BLaER1 (cell line): ENCODE measurements at regions not wholly inside any gene's neighbourhood (a gene's known extent, or its start where the extent isn't known, plus 50 kb on each side); places are given as distances from the start of the nearest gene placed in this dataset.
"Not testable (repeated sequence)": the region's sequence is repeated elsewhere in the genome, so short reads cannot be mapped to it uniquely, and the experiment has no call there.

Experiments
- H3K27ac ChIP-seq: shearing (Covaris generic); formaldehyde crosslinking; 2 replicates; pipeline ENCODE4 v1.8.1; 2022
- H3K27me3 ChIP-seq: shearing (Covaris generic); formaldehyde crosslinking; 2 replicates; pipeline ENCODE4 v1.8.1; 2022
- H3K36me3 ChIP-seq: shearing (Covaris generic); formaldehyde crosslinking; 2 replicates; pipeline ENCODE4 v1.8.1; 2022
- H3K4me1 ChIP-seq: shearing (Covaris generic); formaldehyde crosslinking; 2 replicates; pipeline ENCODE4 v1.8.1; 2022
- H3K4me2 ChIP-seq: shearing (Covaris generic); formaldehyde crosslinking; 2 replicates; pipeline ENCODE4 v1.8.1; 2022
- H3K4me3 ChIP-seq: shearing (Covaris generic); formaldehyde crosslinking; 2 replicates; pipeline ENCODE4 v1.8.1; 2022
- H3K9ac ChIP-seq: shearing (Covaris generic); formaldehyde crosslinking; 2 replicates; pipeline ENCODE4 v1.8.1; 2022
- H3K9me3 ChIP-seq: shearing (Covaris generic); formaldehyde crosslinking; 2 replicates; pipeline ENCODE4 v1.8.1; 2022
- H4K20me1 ChIP-seq: shearing (Covaris generic); formaldehyde crosslinking; 2 replicates; pipeline ENCODE4 v1.8.1; 2022
- Cebpa-rat ChIP-seq: shearing (Covaris generic); IDR thresholded peaks from 2 replicates; pipeline ENCODE4 v1.8.1; 2022

DNA sequence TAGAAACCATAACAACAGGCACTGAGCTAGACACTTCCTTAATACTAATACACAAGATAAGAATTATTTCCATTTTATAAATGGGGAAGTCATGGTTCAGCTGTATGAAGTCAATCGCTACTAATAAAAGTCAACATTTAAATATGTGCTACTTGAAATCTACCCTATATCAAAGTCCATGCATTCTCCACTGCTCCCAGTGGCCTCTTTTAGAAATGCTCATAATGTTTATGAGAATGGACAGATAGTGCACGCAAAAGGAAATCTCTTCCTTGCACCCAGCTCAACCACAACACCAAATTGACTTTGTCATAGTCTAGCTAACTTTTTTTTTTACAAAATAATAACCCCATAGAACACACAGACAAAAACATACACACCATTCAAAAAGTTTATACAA is 281.7 kb upstream of the CXADR start:
- Histone ChIP-seq H3K36me3 (no peaks in the 10 kb centered on the region), H3K27ac (no peak overlapping the region), H3K27me3 (no peaks in the 10 kb centered on the region), H4K20me1 (no peaks in the 10 kb centered on the region), H3K4me2 (no peak overlapping the region), H3K9me3 (peaks cover 18% of the 10 kb centered on the region), H3K9ac (no peak overlapping the region), H3K4me3 (no peak overlapping the region), H3K4me1 (no peaks in the 10 kb centered on the region)
- TF ChIP-seq Cebpa-rat = no peak

DNA sequence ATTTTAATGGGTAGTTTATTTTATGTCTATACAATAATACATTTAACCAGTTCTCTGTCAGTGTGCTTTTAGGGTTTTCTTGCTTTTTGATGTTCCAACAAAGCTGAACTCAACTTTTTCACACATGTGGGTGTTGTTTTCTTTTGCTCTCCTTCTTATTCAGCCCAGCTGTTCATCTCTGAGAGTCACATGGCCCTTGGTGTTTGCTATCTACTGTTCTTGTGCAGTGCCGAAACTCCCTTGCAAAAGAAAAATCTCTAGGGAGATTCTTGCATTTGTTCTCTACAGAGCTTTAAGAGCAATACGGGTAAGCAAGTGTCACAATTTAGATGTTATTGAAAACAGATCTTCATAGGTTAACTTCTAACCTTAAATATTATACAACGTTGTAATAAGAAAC is 281.1 kb upstream of the CXADR start:
- Histone ChIP-seq H3K4me2 (no peak overlapping the region), H4K20me1 (no peaks in the 10 kb centered on the region), H3K4me3 (no peak overlapping the region), H3K9ac (no peak overlapping the region), H3K4me1 (no peaks in the 10 kb centered on the region), H3K27me3 (no peaks in the 10 kb centered on the region), H3K27ac (no peak overlapping the region), H3K9me3 (peaks cover 18% of the 10 kb centered on the region), H3K36me3 (no peaks in the 10 kb centered on the region)
- no peak for TF ChIP-seq Cebpa-rat

DNA sequence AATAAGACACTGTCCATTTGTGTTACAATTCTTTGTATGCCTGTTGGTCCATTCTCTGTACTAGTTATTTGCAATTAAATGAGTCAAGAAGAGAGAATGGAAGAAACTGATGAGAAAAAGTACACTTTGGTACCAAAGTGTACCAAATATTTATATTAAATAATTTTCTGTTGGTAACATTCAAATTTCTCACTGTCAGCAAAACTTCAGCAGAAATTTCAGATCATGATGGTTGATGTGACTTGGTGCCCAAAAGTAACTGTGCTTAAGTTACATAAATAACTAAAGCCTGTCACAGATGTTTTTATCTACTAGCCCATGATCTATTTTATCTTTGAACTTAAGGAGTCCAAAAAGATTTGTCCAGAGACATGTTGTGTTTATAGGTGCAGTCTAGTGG is 274.4 kb upstream of the CXADR start:
- Histone ChIP-seq H3K27ac (no peak overlapping the region), H3K9me3 (no peaks in the 10 kb centered on the region), H3K4me3 (no peak overlapping the region), H4K20me1 (no peaks in the 10 kb centered on the region), H3K4me2 (no peak overlapping the region), H3K27me3 (no peaks in the 10 kb centered on the region), H3K36me3 (no peaks in the 10 kb centered on the region), H3K9ac (no peak overlapping the region), H3K4me1 (no peaks in the 10 kb centered on the region)
- TF ChIP-seq Cebpa-rat = no peak

DNA sequence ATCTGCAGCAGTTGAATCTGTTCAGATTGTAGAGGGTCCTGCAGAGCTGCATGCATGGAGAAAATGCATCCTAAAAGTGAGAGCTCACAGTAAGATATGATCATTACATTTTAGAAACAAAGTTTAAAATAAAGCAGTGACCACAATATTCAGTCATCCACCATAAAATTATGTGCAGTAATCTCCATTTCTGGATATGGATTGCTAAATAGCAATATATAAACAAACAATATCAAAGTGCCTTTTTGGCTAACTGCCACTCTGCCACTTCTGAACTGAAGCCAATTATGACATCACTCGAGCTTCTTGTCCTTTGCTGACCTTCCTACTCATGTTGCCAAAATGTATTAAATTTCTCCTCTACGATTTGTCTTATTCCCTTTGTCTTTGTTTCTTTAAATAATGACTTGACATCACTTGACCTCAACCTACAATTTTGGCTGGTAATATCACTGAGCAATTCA is 262.0 kb upstream of the CXADR start:
- no peak for TF ChIP-seq Cebpa-rat

DNA sequence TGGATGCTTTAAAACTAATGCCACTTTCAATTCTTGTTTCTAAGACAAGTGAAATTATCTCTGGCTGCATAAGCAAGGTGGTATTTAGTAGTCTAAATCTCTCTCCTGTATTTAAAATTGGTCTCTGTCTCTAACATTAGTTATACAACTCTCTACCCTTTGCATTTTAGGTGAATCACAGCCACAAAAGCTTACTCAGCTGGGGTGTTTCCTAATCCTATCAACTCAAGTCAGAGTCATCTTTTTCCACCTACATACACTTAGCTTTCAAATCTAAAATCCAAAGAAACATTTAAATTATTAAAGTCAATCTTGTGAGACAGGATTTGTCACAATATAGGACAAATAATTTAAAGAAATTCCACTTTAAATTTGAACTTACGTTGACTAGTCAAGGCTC is 255.1 kb upstream of the CXADR start:
- no peak overlapping the region for H3K9ac ChIP-seq
- no peak for TF ChIP-seq Cebpa-rat
- H3K4me2 ChIP-seq = no peak overlapping the region
- no peaks in the 10 kb centered on the region for H3K4me1 ChIP-seq
- H3K36me3 ChIP-seq = no peaks in the 10 kb centered on the region
- H3K4me3 ChIP-seq = no peak overlapping the region
- H3K9me3 ChIP-seq = no peaks in the 10 kb centered on the region
- H3K27ac ChIP-seq = no peak overlapping the region
- no peaks in the 10 kb centered on the region for H3K27me3 ChIP-seq
- no peaks in the 10 kb centered on the region for H4K20me1 ChIP-seq

More for the DNA sequence above, 262.0 kb upstream of the CXADR start:
- Histone ChIP-seq H3K9ac (no peak overlapping the region), H4K20me1 (no peaks in the 10 kb centered on the region), H3K4me2 (no peak overlapping the region), H3K4me3 (no peak overlapping the region), H3K36me3 (no peaks in the 10 kb centered on the region), H3K27me3 (no peaks in the 10 kb centered on the region), H3K4me1 (no peaks in the 10 kb centered on the region), H3K9me3 (no peaks in the 10 kb centered on the region), H3K27ac (no peak overlapping the region)

DNA sequence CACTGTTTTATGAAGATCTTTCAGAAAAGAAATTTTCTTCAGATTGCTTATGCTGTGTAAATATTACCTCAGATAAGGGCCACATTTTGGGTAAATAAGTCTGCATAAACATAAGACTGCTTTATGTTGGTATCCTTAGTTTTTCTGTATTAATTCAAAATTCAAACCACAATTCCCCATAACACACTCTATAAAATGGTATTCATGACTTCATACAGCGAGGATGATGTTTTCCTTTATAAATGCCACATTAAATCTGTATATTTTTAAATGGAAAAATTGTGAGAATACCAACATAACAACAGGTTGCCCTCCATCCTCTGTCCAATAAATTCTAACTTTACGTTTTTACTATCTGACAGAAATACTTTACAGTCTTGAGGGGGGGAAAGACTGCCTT is 248.7 kb upstream of the CXADR start:
- no peak overlapping the region for H3K4me3 ChIP-seq
- no peaks in the 10 kb centered on the region for H3K27me3 ChIP-seq
- H4K20me1 ChIP-seq = no peaks in the 10 kb centered on the region
- H3K4me1 ChIP-seq = no peaks in the 10 kb centered on the region
- no peak overlapping the region for H3K9ac ChIP-seq
- H3K36me3 ChIP-seq = no peaks in the 10 kb centered on the region
- no peak overlapping the region for H3K27ac ChIP-seq
- TF ChIP-seq Cebpa-rat = no peak
- no peak overlapping the region for H3K4me2 ChIP-seq
- H3K9me3 ChIP-seq = no peaks in the 10 kb centered on the region

DNA sequence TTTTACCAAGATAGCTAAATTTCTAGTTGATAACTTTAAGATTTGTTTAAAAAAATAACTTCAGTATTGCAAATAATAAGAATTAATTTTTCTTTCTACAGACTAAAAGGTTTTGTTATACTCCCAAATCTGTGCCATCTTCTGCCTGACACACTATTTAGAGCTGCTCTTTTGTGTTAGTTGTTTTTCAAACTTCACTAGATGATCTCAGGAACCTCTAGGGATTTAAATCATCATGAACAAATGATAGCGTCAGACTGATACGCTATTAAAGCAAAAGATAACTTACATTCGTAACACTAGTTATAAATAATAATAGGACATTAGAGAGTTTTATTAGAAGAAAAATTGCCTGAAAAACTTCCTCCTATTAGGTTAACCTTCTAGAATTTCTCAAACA is 243.1 kb upstream of the CXADR start:
- H3K4me2 ChIP-seq = no peak overlapping the region
- H3K27me3 ChIP-seq = no peaks in the 10 kb centered on the region
- H3K36me3 ChIP-seq = no peaks in the 10 kb centered on the region
- H3K27ac ChIP-seq = no peak overlapping the region
- no peaks in the 10 kb centered on the region for H4K20me1 ChIP-seq
- TF ChIP-seq Cebpa-rat = no peak
- no peak overlapping the region for H3K9ac ChIP-seq
- no peaks in the 10 kb centered on the region for H3K9me3 ChIP-seq
- no peaks in the 10 kb centered on the region for H3K4me1 ChIP-seq
- H3K4me3 ChIP-seq = no peak overlapping the region

DNA sequence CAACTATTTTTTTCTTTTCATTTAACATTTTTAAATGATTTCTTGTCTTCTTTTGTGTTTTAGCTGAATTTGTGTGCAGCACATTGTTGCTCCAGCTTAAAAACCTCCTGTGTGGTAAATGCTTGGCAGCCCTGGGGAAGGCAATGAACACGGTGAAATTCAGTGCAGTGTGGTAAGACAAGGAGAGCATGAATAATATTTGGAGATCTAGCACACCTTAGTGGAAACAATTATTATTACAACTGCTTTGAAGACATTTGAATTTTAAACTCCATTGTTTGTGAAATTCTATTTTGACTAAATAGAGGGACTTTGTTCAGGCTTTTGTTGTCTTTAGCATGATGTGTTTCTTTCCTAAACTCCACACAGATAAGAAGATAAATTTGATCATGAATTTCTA is 242.6 kb upstream of the CXADR start:
- Histone ChIP-seq H3K4me2 (no peak overlapping the region), H4K20me1 (no peaks in the 10 kb centered on the region), H3K4me3 (no peak overlapping the region), H3K36me3 (no peaks in the 10 kb centered on the region), H3K4me1 (no peaks in the 10 kb centered on the region), H3K9ac (no peak overlapping the region), H3K27ac (no peak overlapping the region), H3K9me3 (no peaks in the 10 kb centered on the region), H3K27me3 (no peaks in the 10 kb centered on the region)
- TF ChIP-seq Cebpa-rat = no peak

DNA sequence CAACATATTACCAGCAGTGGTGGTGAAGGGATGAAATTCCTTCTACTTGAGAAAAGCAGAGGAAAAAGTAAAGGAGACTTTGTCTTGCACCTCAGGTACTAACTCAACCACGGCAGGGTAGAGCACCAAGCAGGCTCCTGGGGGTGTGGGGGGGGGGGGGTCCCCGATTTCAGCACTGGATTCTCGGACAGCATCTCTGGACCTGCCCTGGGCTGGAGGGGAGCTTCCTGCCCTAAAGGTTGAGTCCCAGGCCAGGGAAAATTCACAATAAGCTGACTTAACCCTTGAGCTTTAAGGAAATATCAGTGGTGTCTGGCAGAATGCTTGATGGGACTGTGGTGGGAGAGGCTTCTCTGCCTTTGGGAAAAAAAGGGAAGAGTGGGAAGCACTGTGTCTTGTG is 233.2 kb upstream of the CXADR start:
- Histone ChIP-seq H4K20me1 (no peaks in the 10 kb centered on the region), H3K4me2 (no peak overlapping the region), H3K9ac (no peak overlapping the region), H3K9me3 (peaks cover 21% of the 10 kb centered on the region), H3K4me1 (no peaks in the 10 kb centered on the region), H3K27me3 (no peaks in the 10 kb centered on the region), H3K27ac (no peak overlapping the region), H3K4me3 (no peak overlapping the region), H3K36me3 (no peaks in the 10 kb centered on the region)
- no peak for TF ChIP-seq Cebpa-rat

DNA sequence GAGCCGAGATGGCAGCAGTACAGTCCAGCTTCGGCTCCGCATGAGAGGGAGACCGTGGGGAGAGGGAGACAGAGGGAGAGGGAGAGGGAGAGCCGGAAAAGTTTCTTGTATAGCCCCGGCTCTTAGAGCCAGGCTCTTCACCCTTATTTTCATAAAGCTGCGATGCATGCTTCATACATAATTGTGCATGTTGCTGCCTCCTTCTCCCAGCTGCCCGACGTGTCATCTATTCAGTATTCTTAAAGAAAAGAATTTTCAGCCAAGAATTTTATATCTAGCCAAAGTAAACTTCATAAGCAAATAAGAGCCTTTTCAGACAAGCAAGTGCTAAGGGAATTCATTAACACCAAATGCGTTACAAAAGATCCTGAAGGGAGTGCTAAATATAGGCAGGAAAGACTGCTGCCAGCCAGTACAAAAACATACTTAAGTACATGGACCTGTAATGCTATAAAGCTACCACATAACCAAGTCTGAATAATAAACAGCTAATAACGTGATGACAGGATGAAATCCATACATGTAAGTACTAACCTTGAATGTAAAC is 219.8 kb upstream of the CXADR start:
- H3K9me3 ChIP-seq = peaks cover 31% of the 10 kb centered on the region
- H3K27ac ChIP-seq, H3K27me3 ChIP-seq, H3K4me3 ChIP-seq, H3K9ac ChIP-seq, H3K36me3 ChIP-seq, H3K4me1 ChIP-seq, H3K4me2 ChIP-seq, H4K20me1 ChIP-seq: not testable (repeated sequence)

DNA sequence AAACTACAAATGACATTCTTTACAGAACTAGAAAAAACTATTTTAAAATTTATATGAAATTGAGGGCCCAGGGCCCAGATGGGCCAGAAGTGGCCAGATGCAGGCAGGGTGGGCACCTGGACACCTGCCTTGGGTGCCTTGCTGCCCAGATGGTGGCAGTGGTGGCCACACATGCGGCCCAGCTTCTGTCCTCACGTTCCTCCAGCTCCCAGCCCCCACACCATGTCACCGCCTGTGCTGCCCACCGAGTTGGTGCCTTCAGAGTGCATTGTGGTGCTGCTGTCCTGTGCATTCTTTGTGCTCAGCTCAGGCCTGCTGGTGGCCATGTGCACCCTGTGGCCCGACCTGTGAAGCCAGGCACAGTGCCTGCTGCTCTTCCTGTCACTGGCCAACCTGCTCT is 216.8 kb upstream of the CXADR start:
- no peak overlapping the region for H3K9ac ChIP-seq
- no peak overlapping the region for H3K4me2 ChIP-seq
- no peaks in the 10 kb centered on the region for H4K20me1 ChIP-seq
- H3K36me3 ChIP-seq = no peaks in the 10 kb centered on the region
- no peak for TF ChIP-seq Cebpa-rat
- H3K27me3 ChIP-seq = no peaks in the 10 kb centered on the region
- H3K4me1 ChIP-seq = no peaks in the 10 kb centered on the region
- H3K27ac ChIP-seq = no peak overlapping the region
- H3K4me3 ChIP-seq = no peak overlapping the region
- H3K9me3 ChIP-seq = peaks cover 35% of the 10 kb centered on the region

DNA sequence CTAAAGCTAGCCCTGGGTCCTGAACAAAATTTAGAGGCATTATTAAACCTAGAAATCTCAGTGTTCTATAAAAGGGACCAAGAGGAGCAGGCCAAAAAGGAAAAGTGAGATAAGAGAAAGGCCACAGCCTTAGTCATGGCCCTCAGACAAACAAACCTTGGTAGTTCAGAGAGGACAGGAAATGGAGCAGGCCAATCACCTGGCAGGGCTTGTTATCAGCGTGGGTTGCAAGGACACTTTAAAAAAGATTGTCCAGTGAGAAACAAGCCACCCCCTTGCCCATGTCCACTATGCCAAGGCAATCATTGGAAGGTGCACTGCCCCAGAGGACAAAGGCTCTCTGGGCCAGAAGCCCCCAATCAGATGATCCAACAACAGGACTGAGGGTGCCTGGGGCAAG is 213.3 kb upstream of the CXADR start:
- H3K27me3 ChIP-seq, H3K4me2 ChIP-seq, H3K4me3 ChIP-seq, H4K20me1 ChIP-seq, H3K4me1 ChIP-seq, H3K9ac ChIP-seq, H3K36me3 ChIP-seq, H3K27ac ChIP-seq: not testable (repeated sequence)
- peaks cover 28% of the 10 kb centered on the region for H3K9me3 ChIP-seq

DNA sequence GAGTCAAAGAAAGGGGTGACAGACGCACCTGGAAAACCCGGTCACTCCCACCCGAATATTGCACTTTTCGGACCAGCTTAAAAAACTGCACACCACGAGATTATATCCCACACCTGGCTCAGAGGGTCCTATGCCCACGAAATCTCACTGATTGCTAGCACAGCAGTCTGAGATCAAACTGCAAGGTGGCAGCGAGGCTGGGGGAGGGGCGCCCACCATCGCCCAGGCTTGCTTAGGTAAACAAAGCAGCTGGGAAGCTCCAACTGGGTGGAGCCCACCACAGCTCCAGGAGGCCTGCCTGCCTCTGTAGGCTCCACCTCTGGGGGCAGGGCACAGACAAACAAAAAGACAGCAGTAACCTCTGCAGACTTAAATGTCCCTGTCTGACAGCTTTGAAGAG is 185.1 kb upstream of the CXADR start:
- H4K20me1 ChIP-seq, H3K9me3 ChIP-seq, H3K27ac ChIP-seq: not testable (repeated sequence)

More for the DNA sequence above, 185.1 kb upstream of the CXADR start:
- not testable (repeated sequence) for H3K27me3 ChIP-seq, H3K4me3 ChIP-seq, H3K4me2 ChIP-seq, H3K36me3 ChIP-seq, H3K4me1 ChIP-seq, H3K9ac ChIP-seq
